HFF-Myc (cell line): ENCODE measurements at regions not wholly inside any gene's neighbourhood (a gene's known extent, or its start where the extent isn't known, plus 50 kb on each side); places are given as distances from the start of the nearest gene placed in this dataset.

Source experiments
- DNase-seq: peaks from one replicate; pipeline ENCODE4 v3.0.0-alpha.2; 2011; ENCODE audit warnings: low read depth; ENCODE audit errors: extremely low read depth
- H3K4me3 ChIP-seq: replicated peaks from 2 replicates; pipeline ENCODE4 v1.5.1; 2011; ENCODE audit warnings: low read depth, mild to moderate bottlenecking, control low read depth, low read length
- CTCF ChIP-seq: IDR thresholded peaks from 2 replicates; pipeline ENCODE4 v1.5.1; 2012; ENCODE audit warnings: mild to moderate bottlenecking, low read depth, low read length, control low read depth; ENCODE audit errors: missing control alignments

- TF ChIP-seq CTCF = no peak
- no peak overlapping the region for H3K4me3 ChIP-seq
- DNase-seq = no peak
These were observed 526.9 kb downstream of the BCKDHB start for GRCh38 chr6:80633412-80633811.

- DNase-seq = no peak
- no peak for TF ChIP-seq CTCF
- H3K4me3 ChIP-seq = no peak overlapping the region
These were observed 518.9 kb downstream of the BCKDHB start for GRCh38 chr6:80625405-80625804.

- TF ChIP-seq CTCF = no peak
- no peak overlapping the region for H3K4me3 ChIP-seq
- DNase-seq = no peak
These were observed 516.8 kb downstream of the BCKDHB start for GRCh38 chr6:80623066-80623815.

GRCh38 chr6:80622641-80623040, 516.2 kb downstream of the BCKDHB start:
- no peak for DNase-seq
- no peak overlapping the region for H3K4me3 ChIP-seq
- TF ChIP-seq CTCF = no peak

- no peak overlapping the region for H3K4me3 ChIP-seq
- DNase-seq = no peak
- TF ChIP-seq CTCF = no peak
These were observed 512.5 kb downstream of the BCKDHB start for GRCh38 chr6:80618953-80619352.

- no peak overlapping the region for H3K4me3 ChIP-seq
- peak; percentile 27 for DNase-seq
- TF ChIP-seq CTCF = no peak
These were observed 504.4 kb downstream of the BCKDHB start for GRCh38 chr6:80610846-80611245.

- no peak overlapping the region for H3K4me3 ChIP-seq
- no peak for TF ChIP-seq CTCF
- no peak for DNase-seq
These were observed 502.4 kb downstream of the BCKDHB start for GRCh38 chr6:80608881-80609280.
